ENCODE measurements at regions not wholly inside any gene's neighbourhood (a gene's known extent, or its start where the extent isn't known, plus 50 kb on each side); places are given as distances from the start of the nearest gene placed in this dataset.
"Not testable (repeated sequence)": the region's sequence is repeated elsewhere in the genome, so short reads cannot be mapped to it uniquely, and the experiment has no call there.

DNA sequence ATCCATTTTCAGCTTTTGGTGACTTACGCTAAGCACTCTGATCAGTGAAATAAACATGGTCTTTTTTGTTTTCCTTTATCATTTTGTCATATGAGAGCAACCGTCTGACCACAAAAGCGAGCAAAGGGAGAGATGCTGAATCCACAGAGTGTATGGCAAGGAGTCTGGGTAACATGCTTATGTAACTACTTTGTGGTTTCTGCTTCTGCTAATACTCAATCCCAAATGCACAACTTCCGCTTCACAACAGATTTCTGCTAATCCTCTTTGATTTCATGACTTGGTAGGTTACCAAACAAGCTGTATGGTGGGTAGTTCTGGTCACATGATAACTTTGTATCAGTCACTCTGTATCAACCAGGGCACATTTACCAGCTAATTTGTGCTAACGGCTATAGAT is 908.4 kb upstream of the CRIM1 start:
- TF ChIP-seq GABPA (IDR thresholded peaks at IDR 0.05; ENCODE audit: low read depth) (peak; percentile 59; the same call in 1 of the 2 replicates), POLR2AphosphoS5 (IDR thresholded peaks at IDR 0.05; ENCODE audit: low read depth) (peak; percentile 93), SPI1 (IDR thresholded peaks at IDR 0.05; ENCODE audit: borderline replicate concordance, low read depth) (peak; percentile 17; the same call in 1 of the 2 replicates)
- TF ChIP-seq, protein P1, sequence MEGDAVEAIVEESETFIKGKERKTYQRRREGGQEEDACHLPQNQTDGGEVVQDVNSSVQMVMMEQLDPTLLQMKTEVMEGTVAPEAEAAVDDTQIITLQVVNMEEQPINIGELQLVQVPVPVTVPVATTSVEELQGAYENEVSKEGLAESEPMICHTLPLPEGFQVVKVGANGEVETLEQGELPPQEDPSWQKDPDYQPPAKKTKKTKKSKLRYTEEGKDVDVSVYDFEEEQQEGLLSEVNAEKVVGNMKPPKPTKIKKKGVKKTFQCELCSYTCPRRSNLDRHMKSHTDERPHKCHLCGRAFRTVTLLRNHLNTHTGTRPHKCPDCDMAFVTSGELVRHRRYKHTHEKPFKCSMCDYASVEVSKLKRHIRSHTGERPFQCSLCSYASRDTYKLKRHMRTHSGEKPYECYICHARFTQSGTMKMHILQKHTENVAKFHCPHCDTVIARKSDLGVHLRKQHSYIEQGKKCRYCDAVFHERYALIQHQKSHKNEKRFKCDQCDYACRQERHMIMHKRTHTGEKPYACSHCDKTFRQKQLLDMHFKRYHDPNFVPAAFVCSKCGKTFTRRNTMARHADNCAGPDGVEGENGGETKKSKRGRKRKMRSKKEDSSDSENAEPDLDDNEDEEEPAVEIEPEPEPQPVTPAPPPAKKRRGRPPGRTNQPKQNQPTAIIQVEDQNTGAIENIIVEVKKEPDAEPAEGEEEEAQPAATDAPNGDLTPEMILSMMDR (IDR thresholded peaks at IDR 0.05; ENCODE audit: insufficient read depth, low read length): no peak
- H3K27ac ChIP-seq (replicated peaks): no peak overlapping the region
- DNase-seq (ENCODE audit: low read depth in 1 of 2, low spot score in 1 of 2): peak; percentile 17 to 78
- no peaks in the 10 kb centered on the region for H3K27me3 ChIP-seq (ENCODE audit: insufficient read depth, poor library complexity, severe bottlenecking)
- H3K4me3 ChIP-seq (replicated peaks; ENCODE audit: insufficient read depth, low read length): no peak overlapping the region

DNA sequence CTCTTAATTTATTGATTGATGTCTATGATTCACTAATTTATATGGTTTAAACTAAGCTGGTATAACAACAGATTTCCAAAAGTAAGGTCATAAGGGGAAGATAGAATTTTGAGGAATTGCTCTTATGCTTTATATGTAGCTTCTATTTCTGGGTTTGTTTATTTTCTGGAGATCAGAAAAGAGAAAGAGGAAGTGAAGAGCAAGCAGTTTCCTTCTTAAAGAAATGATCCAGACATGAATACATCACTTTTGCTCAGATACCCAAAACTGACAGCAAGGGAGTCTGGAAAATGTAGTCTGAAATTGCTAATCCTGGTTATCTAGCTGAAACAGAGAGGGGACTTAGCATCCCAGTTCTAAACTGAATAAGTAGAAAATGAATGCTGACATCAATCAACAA is 912.5 kb upstream of the CRIM1 start:
- Histone ChIP-seq H3K27me3 (ENCODE audit: insufficient read depth, poor library complexity, severe bottlenecking) (no peaks in the 10 kb centered on the region), H3K27ac (replicated peaks) (no peak overlapping the region), H3K4me3 (replicated peaks; ENCODE audit: insufficient read depth, low read length) (no peak overlapping the region)
- TF ChIP-seq, protein P2, sequence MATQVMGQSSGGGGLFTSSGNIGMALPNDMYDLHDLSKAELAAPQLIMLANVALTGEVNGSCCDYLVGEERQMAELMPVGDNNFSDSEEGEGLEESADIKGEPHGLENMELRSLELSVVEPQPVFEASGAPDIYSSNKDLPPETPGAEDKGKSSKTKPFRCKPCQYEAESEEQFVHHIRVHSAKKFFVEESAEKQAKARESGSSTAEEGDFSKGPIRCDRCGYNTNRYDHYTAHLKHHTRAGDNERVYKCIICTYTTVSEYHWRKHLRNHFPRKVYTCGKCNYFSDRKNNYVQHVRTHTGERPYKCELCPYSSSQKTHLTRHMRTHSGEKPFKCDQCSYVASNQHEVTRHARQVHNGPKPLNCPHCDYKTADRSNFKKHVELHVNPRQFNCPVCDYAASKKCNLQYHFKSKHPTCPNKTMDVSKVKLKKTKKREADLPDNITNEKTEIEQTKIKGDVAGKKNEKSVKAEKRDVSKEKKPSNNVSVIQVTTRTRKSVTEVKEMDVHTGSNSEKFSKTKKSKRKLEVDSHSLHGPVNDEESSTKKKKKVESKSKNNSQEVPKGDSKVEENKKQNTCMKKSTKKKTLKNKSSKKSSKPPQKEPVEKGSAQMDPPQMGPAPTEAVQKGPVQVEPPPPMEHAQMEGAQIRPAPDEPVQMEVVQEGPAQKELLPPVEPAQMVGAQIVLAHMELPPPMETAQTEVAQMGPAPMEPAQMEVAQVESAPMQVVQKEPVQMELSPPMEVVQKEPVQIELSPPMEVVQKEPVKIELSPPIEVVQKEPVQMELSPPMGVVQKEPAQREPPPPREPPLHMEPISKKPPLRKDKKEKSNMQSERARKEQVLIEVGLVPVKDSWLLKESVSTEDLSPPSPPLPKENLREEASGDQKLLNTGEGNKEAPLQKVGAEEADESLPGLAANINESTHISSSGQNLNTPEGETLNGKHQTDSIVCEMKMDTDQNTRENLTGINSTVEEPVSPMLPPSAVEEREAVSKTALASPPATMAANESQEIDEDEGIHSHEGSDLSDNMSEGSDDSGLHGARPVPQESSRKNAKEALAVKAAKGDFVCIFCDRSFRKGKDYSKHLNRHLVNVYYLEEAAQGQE (IDR thresholded peaks at IDR 0.05; ENCODE audit: insufficient replicate concordance, low read depth): no peak
- TF ChIP-seq SPI1 (IDR thresholded peaks at IDR 0.05; ENCODE audit: borderline replicate concordance, low read depth): peak; percentile 79
- DNase-seq (ENCODE audit: low read depth in 1 of 2, low spot score in 1 of 2): no peak

DNA sequence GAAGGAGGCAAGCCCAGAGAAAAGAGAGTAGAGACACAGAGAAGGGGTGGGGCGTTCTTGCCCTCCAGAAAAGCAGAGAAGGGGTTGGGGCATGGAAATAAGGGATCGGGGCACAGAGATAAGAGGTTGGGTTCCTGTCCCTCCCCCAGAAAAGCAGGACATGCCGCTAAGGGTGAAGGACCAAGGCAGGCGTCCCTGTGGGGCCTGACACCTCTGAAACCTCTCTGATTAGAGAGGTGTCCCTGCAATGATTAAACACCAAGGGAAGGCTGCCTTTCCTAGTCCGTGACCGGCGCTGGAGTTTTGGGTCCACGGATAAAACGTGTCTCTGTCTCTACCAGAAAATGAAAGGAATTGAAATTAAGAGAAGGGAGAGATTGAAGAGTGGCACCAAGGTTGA is 914.0 kb upstream of the CRIM1 start:
- H3K4me3 ChIP-seq (replicated peaks; ENCODE audit: insufficient read depth, low read length); H3K27ac ChIP-seq (replicated peaks); H3K27me3 ChIP-seq (ENCODE audit: insufficient read depth, poor library complexity, severe bottlenecking); DNase-seq (ENCODE audit: low read depth in 1 of 2, low spot score in 1 of 2): not testable (repeated sequence)

DNA sequence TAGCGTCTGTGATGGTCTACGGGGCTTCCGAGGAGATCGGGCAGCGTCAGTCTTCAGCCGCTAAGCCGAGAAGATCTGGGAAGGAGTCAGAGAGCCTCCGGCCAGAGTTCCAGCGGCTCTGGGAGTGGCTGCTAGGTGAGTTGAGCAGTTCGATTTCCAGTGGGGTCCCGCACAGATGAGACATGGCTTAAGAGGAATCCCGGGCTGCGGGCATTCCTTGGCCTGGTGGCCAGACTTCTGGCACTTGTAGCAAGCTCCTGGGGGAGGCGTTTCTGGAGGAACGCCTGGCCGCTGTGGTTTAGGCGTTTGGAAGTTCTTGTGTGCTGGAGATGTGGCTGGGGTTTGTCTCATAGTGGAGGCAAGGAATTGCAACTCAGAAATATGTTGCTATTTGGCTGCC is 915.3 kb upstream of the CRIM1 start:
- not testable (repeated sequence) for H3K27ac ChIP-seq (replicated peaks); H3K4me3 ChIP-seq (replicated peaks; ENCODE audit: insufficient read depth, low read length); DNase-seq (ENCODE audit: low read depth in 1 of 2, low spot score in 1 of 2); H3K27me3 ChIP-seq (ENCODE audit: insufficient read depth, poor library complexity, severe bottlenecking)

DNA sequence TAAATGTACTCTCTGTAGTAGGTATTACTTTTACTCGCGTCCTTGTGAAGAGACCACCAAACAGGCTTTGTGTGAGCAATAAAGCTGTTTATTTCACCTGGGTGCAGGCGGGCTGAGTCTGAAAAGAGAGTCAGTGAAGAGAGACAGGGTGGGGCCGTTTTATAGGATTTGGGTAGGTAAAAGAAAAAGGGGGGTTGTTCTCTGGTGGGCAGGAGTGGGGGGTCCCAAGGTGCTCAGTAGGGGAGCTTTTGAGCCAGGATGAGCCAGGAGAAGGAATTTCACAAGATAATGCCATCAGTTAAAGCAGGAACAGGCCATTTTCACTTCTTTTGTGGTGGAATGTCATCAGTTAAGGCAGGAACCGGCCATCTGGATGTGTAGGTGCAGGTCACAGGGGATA is 918.7 kb upstream of the CRIM1 start:
- H3K4me3 ChIP-seq (replicated peaks; ENCODE audit: insufficient read depth, low read length): not testable (repeated sequence)

DNA sequence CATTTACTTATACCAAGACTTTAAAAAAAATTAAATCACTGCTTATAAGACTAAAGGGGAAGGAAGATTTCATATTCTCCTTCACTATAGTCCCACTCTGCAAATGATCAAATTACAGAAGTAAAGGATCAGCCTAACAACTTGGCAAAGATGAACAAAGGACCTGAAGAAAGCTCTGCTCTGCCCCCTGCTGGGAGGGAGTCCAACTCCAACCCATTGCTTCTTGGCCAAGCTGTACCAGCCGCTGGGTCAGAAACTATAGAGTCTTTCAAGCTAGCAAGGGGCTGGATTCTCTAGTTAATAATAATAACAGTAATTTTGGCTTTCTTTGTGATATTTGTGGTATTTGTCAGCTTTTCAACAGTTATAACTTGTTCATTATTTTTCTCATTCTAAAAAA is 927.0 kb upstream of the CRIM1 start:
- Histone ChIP-seq H3K4me3 (replicated peaks; ENCODE audit: insufficient read depth, low read length) (no peak overlapping the region), H3K27me3 (ENCODE audit: insufficient read depth, poor library complexity, severe bottlenecking) (no peaks in the 10 kb centered on the region), H3K27ac (replicated peaks) (no peak overlapping the region)
- peak in 1 of 2 experiments; percentile 35 for DNase-seq (ENCODE audit: low read depth in 1 of 2, low spot score in 1 of 2)
- TF ChIP-seq GABPA (IDR thresholded peaks at IDR 0.05; ENCODE audit: low read depth) (no peak), SPI1 (IDR thresholded peaks at IDR 0.05; ENCODE audit: borderline replicate concordance, low read depth) (no peak)
- TF ChIP-seq, protein P1 (IDR thresholded peaks at IDR 0.05; ENCODE audit: insufficient read depth, low read length): peak; percentile 25

More for the DNA sequence above, 918.7 kb upstream of the CRIM1 start:
- H3K27ac ChIP-seq (replicated peaks); H3K27me3 ChIP-seq (ENCODE audit: insufficient read depth, poor library complexity, severe bottlenecking); DNase-seq (ENCODE audit: low read depth in 1 of 2, low spot score in 1 of 2): not testable (repeated sequence)

DNA sequence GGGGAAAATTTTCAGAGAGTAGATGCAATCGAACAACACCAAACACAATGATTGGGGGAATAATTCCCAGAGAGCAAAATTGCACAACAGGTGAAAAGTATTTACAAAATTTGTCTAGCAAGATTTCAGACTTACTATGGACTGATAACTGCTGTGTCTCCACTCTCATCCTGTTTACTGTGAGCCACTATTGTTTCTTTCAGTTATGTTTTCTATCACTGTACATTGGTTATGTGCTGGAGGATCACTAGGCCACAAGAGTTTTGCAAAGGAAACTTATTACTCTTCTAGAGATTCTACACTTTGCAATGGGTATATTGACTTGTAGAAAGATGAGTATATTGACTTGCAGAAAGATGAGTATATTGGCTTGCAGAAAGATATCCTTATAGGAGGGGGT is 934.1 kb upstream of the CRIM1 start:
- H3K4me3 ChIP-seq (replicated peaks; ENCODE audit: insufficient read depth, low read length): no peak overlapping the region
- DNase-seq (ENCODE audit: low read depth in 1 of 2, low spot score in 1 of 2): no peak
- TF ChIP-seq GABPA (IDR thresholded peaks at IDR 0.05; ENCODE audit: low read depth) (no peak), POLR2AphosphoS5 (IDR thresholded peaks at IDR 0.05; ENCODE audit: low read depth) (no peak), SPI1 (IDR thresholded peaks at IDR 0.05; ENCODE audit: borderline replicate concordance, low read depth) (no peak)
- TF ChIP-seq, protein P2 (IDR thresholded peaks at IDR 0.05; ENCODE audit: insufficient replicate concordance, low read depth): no peak
- TF ChIP-seq, protein P1 (IDR thresholded peaks at IDR 0.05; ENCODE audit: insufficient read depth, low read length): no peak
- no peaks in the 10 kb centered on the region for H3K27me3 ChIP-seq (ENCODE audit: insufficient read depth, poor library complexity, severe bottlenecking)
- H3K27ac ChIP-seq (replicated peaks): no peak overlapping the region

Data from HL-60 (cell line).